ENCODE measurements at regions not wholly inside any gene's neighbourhood (a gene's known extent, or its start where the extent isn't known, plus 50 kb on each side); places are given as distances from the start of the nearest gene placed in this dataset.

- Histone ChIP-seq H3K4me3 (no peak overlapping the region), H3K9me3 (no peaks in the 10 kb centered on the region), H3K4me1 (no peaks in the 10 kb centered on the region), H3K27ac (no peak overlapping the region), H3K4me2 (no peak overlapping the region)
- ChIA-PET POLR2A (no interaction called here), CTCF (no interaction called here)
- no peak for DNase-seq (ENCODE audit: low read depth in 1 of 2, low spot score in 1 of 2)
- no peak for ATAC-seq
- no peak for FAIRE-seq
- TF ChIP-seq TP53 (CRISPR knock-in tag; IDR thresholded peaks at IDR 0.05) (no peak), CHD4 (IDR thresholded peaks at IDR 0.05; ENCODE audit: borderline replicate concordance) (no peak), MAFK (IDR thresholded peaks at IDR 0.05; ENCODE audit: partially characterized antibody) (no peak), HOXB13 (CRISPR knock-in tag; IDR thresholded peaks at IDR 0.05; ENCODE audit: low read depth) (no peak), TFCP2L1 (CRISPR knock-in tag; IDR thresholded peaks at IDR 0.05) (no peak), BHLHE40 (IDR thresholded peaks at IDR 0.05; ENCODE audit: low read depth, low read length) (no peak), MAZ (IDR thresholded peaks at IDR 0.05; ENCODE audit: borderline replicate concordance, low read depth, low read length) (no peak), FOXS1 (CRISPR knock-in tag; IDR thresholded peaks at IDR 0.05) (no peak), ESRRA (IDR thresholded peaks at IDR 0.05; ENCODE audit: borderline replicate concordance, low read length) (no peak), HMGXB4 (CRISPR knock-in tag; IDR thresholded peaks at IDR 0.05; ENCODE audit: borderline replicate concordance) (no peak), RAD21 (conservative IDR thresholded peaks at IDR 0.05 in 1 of 2, IDR thresholded peaks at IDR 0.05 in 1 of 2) (no peak)
- TF ChIP-seq, protein P1, sequence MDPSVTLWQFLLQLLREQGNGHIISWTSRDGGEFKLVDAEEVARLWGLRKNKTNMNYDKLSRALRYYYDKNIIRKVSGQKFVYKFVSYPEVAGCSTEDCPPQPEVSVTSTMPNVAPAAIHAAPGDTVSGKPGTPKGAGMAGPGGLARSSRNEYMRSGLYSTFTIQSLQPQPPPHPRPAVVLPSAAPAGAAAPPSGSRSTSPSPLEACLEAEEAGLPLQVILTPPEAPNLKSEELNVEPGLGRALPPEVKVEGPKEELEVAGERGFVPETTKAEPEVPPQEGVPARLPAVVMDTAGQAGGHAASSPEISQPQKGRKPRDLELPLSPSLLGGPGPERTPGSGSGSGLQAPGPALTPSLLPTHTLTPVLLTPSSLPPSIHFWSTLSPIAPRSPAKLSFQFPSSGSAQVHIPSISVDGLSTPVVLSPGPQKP (IDR thresholded peaks at IDR 0.05; ENCODE audit: low read depth, low read length) = no peak
- TF ChIP-seq, protein P2, sequence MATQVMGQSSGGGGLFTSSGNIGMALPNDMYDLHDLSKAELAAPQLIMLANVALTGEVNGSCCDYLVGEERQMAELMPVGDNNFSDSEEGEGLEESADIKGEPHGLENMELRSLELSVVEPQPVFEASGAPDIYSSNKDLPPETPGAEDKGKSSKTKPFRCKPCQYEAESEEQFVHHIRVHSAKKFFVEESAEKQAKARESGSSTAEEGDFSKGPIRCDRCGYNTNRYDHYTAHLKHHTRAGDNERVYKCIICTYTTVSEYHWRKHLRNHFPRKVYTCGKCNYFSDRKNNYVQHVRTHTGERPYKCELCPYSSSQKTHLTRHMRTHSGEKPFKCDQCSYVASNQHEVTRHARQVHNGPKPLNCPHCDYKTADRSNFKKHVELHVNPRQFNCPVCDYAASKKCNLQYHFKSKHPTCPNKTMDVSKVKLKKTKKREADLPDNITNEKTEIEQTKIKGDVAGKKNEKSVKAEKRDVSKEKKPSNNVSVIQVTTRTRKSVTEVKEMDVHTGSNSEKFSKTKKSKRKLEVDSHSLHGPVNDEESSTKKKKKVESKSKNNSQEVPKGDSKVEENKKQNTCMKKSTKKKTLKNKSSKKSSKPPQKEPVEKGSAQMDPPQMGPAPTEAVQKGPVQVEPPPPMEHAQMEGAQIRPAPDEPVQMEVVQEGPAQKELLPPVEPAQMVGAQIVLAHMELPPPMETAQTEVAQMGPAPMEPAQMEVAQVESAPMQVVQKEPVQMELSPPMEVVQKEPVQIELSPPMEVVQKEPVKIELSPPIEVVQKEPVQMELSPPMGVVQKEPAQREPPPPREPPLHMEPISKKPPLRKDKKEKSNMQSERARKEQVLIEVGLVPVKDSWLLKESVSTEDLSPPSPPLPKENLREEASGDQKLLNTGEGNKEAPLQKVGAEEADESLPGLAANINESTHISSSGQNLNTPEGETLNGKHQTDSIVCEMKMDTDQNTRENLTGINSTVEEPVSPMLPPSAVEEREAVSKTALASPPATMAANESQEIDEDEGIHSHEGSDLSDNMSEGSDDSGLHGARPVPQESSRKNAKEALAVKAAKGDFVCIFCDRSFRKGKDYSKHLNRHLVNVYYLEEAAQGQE (IDR thresholded peaks at IDR 0.05) = no peak
- WGBS (ENCODE audit: missing lambda C conversion rate) = 12% methylated on average over 2 of the region's 2 CpGs
Observed at GRCh38 chr12:77222336-77222735, 157.0 kb upstream of the E2F7 start.

DNA sequence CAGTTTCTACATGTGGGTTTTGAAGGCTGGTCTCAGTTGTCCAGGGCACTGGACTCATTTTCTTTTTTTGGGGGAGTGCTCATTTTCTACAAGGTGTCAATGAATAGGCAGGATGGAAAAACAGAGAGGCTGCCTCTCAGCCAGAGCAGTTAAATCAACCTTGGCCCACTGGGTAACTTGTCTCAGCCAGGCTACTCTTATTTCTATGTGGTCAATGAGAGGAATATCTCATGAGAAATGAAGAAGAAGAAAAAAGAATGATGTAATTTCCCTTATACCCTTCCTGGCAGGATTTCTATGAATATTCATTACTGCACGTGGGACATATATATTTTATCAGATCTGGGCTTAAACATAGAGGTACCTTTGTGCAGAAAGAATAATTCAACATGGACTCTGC is 155.2 kb upstream of the E2F7 start:
- Histone ChIP-seq H3K27ac (no peak overlapping the region), H3K9me3 (no peaks in the 10 kb centered on the region), H3K4me3 (no peak overlapping the region), H3K4me1 (no peaks in the 10 kb centered on the region), H3K4me2 (no peak overlapping the region)
- CTCF ChIA-PET = no interaction called here
- 0% methylated on average over 1 of the region's 1 CpG for WGBS (ENCODE audit: missing lambda C conversion rate)
- ATAC-seq (no peak), DNase-seq (ENCODE audit: low read depth in 1 of 2, low spot score in 1 of 2) (no peak), FAIRE-seq (no peak)
- POLR2A ChIA-PET = no interaction called here
- TF ChIP-seq NR3C1 (IDR thresholded peaks at IDR 0.05) (no peak), FOSL2 (IDR thresholded peaks at IDR 0.05) (no peak), FOSL2 (CRISPR knock-in tag; IDR thresholded peaks at IDR 0.05) (no peak), GATA3 (IDR thresholded peaks at IDR 0.05; ENCODE audit: borderline replicate concordance) (no peak), CHD4 (IDR thresholded peaks at IDR 0.05; ENCODE audit: borderline replicate concordance) (no peak), CTCF (IDR thresholded peaks at IDR 0.05) (no peak), KDM1A (IDR thresholded peaks at IDR 0.05; ENCODE audit: low read depth) (no peak), ZC3H11A (IDR thresholded peaks at IDR 0.05) (no peak), HES2 (IDR thresholded peaks at IDR 0.05) (no peak), JUN (IDR thresholded peaks at IDR 0.05) (no peak), RCOR1 (IDR thresholded peaks at IDR 0.05; ENCODE audit: low read depth, low read length) (no peak), KDM5A (IDR thresholded peaks at IDR 0.05) (no peak)
- TF ChIP-seq, protein P1 (IDR thresholded peaks at IDR 0.05; ENCODE audit: low read depth, low read length) = no peak

All from A549 (cell line).